ENCODE measurements at regions not wholly inside any gene's neighbourhood (a gene's known extent, or its start where the extent isn't known, plus 50 kb on each side); places are given as distances from the start of the nearest gene placed in this dataset.

GRCh38 chr7:21346297-21346696, 81.6 kb upstream of the SP4 start:
- TF ChIP-seq, protein P1, sequence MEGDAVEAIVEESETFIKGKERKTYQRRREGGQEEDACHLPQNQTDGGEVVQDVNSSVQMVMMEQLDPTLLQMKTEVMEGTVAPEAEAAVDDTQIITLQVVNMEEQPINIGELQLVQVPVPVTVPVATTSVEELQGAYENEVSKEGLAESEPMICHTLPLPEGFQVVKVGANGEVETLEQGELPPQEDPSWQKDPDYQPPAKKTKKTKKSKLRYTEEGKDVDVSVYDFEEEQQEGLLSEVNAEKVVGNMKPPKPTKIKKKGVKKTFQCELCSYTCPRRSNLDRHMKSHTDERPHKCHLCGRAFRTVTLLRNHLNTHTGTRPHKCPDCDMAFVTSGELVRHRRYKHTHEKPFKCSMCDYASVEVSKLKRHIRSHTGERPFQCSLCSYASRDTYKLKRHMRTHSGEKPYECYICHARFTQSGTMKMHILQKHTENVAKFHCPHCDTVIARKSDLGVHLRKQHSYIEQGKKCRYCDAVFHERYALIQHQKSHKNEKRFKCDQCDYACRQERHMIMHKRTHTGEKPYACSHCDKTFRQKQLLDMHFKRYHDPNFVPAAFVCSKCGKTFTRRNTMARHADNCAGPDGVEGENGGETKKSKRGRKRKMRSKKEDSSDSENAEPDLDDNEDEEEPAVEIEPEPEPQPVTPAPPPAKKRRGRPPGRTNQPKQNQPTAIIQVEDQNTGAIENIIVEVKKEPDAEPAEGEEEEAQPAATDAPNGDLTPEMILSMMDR (IDR thresholded peaks at IDR 0.05) = no peak
- TF ChIP-seq ZFX (IDR thresholded peaks at IDR 0.05; ENCODE audit: borderline replicate concordance) = no peak
